A549 (cell line): ENCODE measurements at regions not wholly inside any gene's neighbourhood (a gene's known extent, or its start where the extent isn't known, plus 50 kb on each side); places are given as distances from the start of the nearest gene placed in this dataset.

ENCODE experiments used
- CTCF ChIP-seq: fragments of >200 bp; sonication (Bioruptor Twin); formaldehyde crosslinking; IDR thresholded peaks from 3 replicates; pipeline ENCODE4 v1.5.1; 2016
- HOXA7 ChIP-seq: fragments of 250-450 bp; sonication (Bioruptor Pico); IDR thresholded peaks from 2 replicates; pipeline ENCODE4 v1.5.0; 2020; ENCODE audit warnings: mild to moderate bottlenecking, moderate library complexity
- HOXB13 ChIP-seq: fragments of 250-450 bp; sonication (Bioruptor Pico); IDR thresholded peaks from 2 replicates; pipeline ENCODE4 v1.5.0; 2020; ENCODE audit warnings: low read depth, mild to moderate bottlenecking, moderate library complexity
- JUNB ChIP-seq: fragments of >200 bp; sonication (Bioruptor Twin); formaldehyde crosslinking; IDR thresholded peaks from 2 replicates; pipeline ENCODE4 v1.6.1; 2016
- MYC ChIP-seq: IDR thresholded peaks from 2 replicates; pipeline ENCODE4 v1.6.1; 2012; ENCODE audit warnings: mild to moderate bottlenecking, inconsistent platforms, low read length, improper control_type of control experiment, borderline replicate concordance
- POLR2A ChIP-seq: IDR thresholded peaks from 2 replicates; pipeline ENCODE4 v1.6.1; 2012; ENCODE audit warnings: mild to moderate bottlenecking, low read length
- USF2 ChIP-seq: fragments of 450-650 bp; IDR thresholded peaks from 2 replicates; pipeline ENCODE4 v1.6.1; 2014; ENCODE audit warnings: antibody characterized with exemption

- TF ChIP-seq MYC (no peak), CTCF (no peak), HOXA7 (CRISPR knock-in tag) (no peak), USF2 (no peak), POLR2A (no peak), HOXB13 (no peak), JUNB (no peak)
Observed at GRCh38 chrX:71000139-71000538, 68.0 kb downstream of the SNX12 start.
